OCI-LY7 (cell line): ENCODE measurements at regions not wholly inside any gene's neighbourhood (a gene's known extent, or its start where the extent isn't known, plus 50 kb on each side); places are given as distances from the start of the nearest gene placed in this dataset.

Experiments
- BruUV-seq: library from RNA; stranded (reverse); fragments of 400-500 nt; replicated peaks from 2 replicates; lab custom pipeline; 2021; lab: Mats Ljungman, UMichigan
- CTCF ChIA-PET: fragments of 300-600 bp; sonication (Branson Sonifier 250); formaldehyde crosslinking; loops from one replicate; lab custom pipeline; 2022; ENCODE audit warnings: antibody characterized with exemption; ENCODE audit not compliant: unreplicated experiment; lab: Charles Lee
- POLR2A ChIA-PET: fragments of 300-600 bp; sonication (Branson Sonifier 250); formaldehyde crosslinking; loops from one replicate; lab custom pipeline; 2022; ENCODE audit warnings: antibody characterized with exemption; lab: Charles Lee
- DNase-seq: peaks from one replicate; pipeline ENCODE4 v3.0.0-alpha.2; 2015; ENCODE audit warnings: low spot score
- H2AFZ ChIP-seq: fragments of 200-600 bp; sonication (generic), shearing (Covaris generic); 2 replicates; pipeline ENCODE4 v1.6.1; 2014; ENCODE audit warnings: mild to moderate bottlenecking, antibody characterized with exemption, low read length, moderate library complexity
- H3K27ac ChIP-seq: fragments of 200-600 bp; sonication (generic); 2 replicates; pipeline ENCODE4 v1.5.1; 2014; ENCODE audit warnings: mixed run types, low read depth, mild to moderate bottlenecking, moderate library complexity, low read length, inconsistent platforms; ENCODE audit not compliant: poor library complexity, severe bottlenecking
- H3K36me3 ChIP-seq: fragments of 200-600 bp; sonication (generic); 2 replicates; pipeline ENCODE4 v1.6.1; 2014; ENCODE audit warnings: mild to moderate bottlenecking, antibody characterized with exemption, low read length, moderate library complexity, mixed read lengths; ENCODE audit not compliant: insufficient read depth
- H3K4me1 ChIP-seq: fragments of 200-600 bp; sonication (generic); 2 replicates; pipeline ENCODE4 v1.5.1; 2014; ENCODE audit warnings: mild to moderate bottlenecking, low read length; ENCODE audit not compliant: insufficient read depth, poor library complexity, severe bottlenecking
- H3K4me2 ChIP-seq: fragments of 200-600 bp; sonication (generic); 2 replicates; pipeline ENCODE4 v1.6.1; 2014; ENCODE audit warnings: mild to moderate bottlenecking, low read length
- H3K4me3 ChIP-seq: fragments of 200-600 bp; sonication (generic); 2 replicates; pipeline ENCODE4 v1.5.1; 2014; ENCODE audit warnings: mild to moderate bottlenecking, low read depth, low read length; ENCODE audit not compliant: poor library complexity, severe bottlenecking
- H3K79me2 ChIP-seq: fragments of 200-600 bp; sonication (generic); 2 replicates; pipeline ENCODE4 v1.6.1; 2016; ENCODE audit warnings: low read depth, mild to moderate bottlenecking, low read length, moderate library complexity, mixed read lengths; ENCODE audit not compliant: insufficient read depth
- H3K9me2 ChIP-seq: fragments of 200-600 bp; sonication (generic); 2 replicates; pipeline ENCODE4 v1.6.1; 2016; ENCODE audit warnings: mild to moderate bottlenecking, low read length, mixed read lengths; ENCODE audit not compliant: insufficient read depth
- H3K9me3 ChIP-seq: fragments of 200-600 bp; sonication (generic); 2 replicates; pipeline ENCODE4 v1.6.1; 2014; ENCODE audit warnings: mild to moderate bottlenecking, mixed run types, low read length, mixed read lengths
- H4K20me1 ChIP-seq: fragments of 200-600 bp; sonication (generic); 2 replicates; pipeline ENCODE4 v1.6.1; 2014; ENCODE audit warnings: mild to moderate bottlenecking, antibody characterized with exemption, low read length, moderate library complexity, mixed read lengths; ENCODE audit not compliant: insufficient read depth
- EZH2phosphoT487 ChIP-seq: fragments of 200-600 bp; sonication (generic); IDR thresholded peaks from 2 replicates; pipeline ENCODE4 v1.6.1; 2018; ENCODE audit warnings: low read depth, borderline replicate concordance, mild to moderate bottlenecking, mixed run types, antibody characterized with exemption, low read length, moderate library complexity, mixed read lengths
- intact Hi-C: fragments of 100-400 bp; cut with micrococcal nuclease; formaldehyde crosslinking; loops from one replicate; pipeline ENCODE4 v1.10.0; 2022; ENCODE audit not compliant: unreplicated experiment
- TF ChIP-seq, protein P1 (sequence below): fragments of 200-600 bp; sonication (generic); conservative IDR thresholded peaks from 2 replicates; pipeline ENCODE4 v1.5.1; 2014; ENCODE audit warnings: mild to moderate bottlenecking, antibody characterized with exemption, low read length, moderate library complexity, mixed read lengths

DNA sequence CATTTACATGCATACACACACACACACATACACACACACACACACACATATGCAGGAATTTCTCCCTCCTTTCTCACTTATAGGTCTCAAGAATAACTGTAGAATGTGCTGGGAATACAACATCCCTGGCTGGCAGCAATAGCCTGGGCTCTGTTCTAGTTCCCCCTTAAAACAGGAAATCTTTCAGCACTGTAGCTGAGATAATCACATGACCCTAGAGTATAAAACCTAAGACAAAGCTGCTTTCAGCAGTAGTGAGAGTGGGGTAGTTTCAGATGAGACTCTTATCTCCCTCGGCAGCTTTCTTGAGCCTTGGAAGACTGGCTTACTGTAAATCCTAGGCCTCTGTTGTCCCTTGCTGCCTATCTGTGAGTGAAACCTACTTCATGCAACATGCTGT is 137.4 kb upstream of the AKR1E2 start:
- no peaks in the 10 kb centered on the region for H3K36me3 ChIP-seq
- no peak overlapping the region for H3K4me3 ChIP-seq
- no peaks in the 10 kb centered on the region for H3K9me3 ChIP-seq
- no peaks in the 10 kb centered on the region for H3K9me2 ChIP-seq
- intact Hi-C loops = no loop called here
- no TSS peak for BruUV-seq
- H3K27ac ChIP-seq = no peak overlapping the region
- no peak for DNase-seq
- no peak overlapping the region for H2AFZ ChIP-seq
- no peaks in the 10 kb centered on the region for H4K20me1 ChIP-seq
- ChIA-PET POLR2A (no interaction called here), CTCF (no interaction called here)
- no peak for TF ChIP-seq EZH2phosphoT487
- TF ChIP-seq, protein P1, sequence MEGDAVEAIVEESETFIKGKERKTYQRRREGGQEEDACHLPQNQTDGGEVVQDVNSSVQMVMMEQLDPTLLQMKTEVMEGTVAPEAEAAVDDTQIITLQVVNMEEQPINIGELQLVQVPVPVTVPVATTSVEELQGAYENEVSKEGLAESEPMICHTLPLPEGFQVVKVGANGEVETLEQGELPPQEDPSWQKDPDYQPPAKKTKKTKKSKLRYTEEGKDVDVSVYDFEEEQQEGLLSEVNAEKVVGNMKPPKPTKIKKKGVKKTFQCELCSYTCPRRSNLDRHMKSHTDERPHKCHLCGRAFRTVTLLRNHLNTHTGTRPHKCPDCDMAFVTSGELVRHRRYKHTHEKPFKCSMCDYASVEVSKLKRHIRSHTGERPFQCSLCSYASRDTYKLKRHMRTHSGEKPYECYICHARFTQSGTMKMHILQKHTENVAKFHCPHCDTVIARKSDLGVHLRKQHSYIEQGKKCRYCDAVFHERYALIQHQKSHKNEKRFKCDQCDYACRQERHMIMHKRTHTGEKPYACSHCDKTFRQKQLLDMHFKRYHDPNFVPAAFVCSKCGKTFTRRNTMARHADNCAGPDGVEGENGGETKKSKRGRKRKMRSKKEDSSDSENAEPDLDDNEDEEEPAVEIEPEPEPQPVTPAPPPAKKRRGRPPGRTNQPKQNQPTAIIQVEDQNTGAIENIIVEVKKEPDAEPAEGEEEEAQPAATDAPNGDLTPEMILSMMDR = no peak
- no peaks in the 10 kb centered on the region for H3K4me1 ChIP-seq
- no peaks in the 10 kb centered on the region for H3K79me2 ChIP-seq
- no peak overlapping the region for H3K4me2 ChIP-seq

DNA sequence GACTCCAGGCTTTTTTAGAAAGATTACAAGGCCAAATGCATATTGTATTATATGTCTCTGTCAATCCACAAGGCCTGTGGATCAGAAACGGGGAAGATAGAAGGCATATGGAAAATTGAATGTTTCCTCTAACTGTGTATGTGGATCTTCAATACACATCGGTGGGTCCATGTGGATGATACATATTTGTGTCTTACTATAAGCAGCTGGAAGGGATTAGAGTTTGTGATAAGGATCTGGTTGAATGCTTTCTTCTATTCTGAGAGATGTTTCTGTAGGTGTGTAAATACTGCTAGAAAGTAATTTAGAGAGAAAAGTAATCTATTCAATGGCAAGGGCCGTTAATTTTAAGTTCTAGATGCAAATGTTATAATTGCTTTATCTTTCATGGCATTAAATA is 137.8 kb upstream of the AKR1E2 start:
- Histone ChIP-seq H3K4me3 (no peak overlapping the region), H3K79me2 (no peaks in the 10 kb centered on the region), H3K4me2 (no peak overlapping the region), H3K4me1 (no peaks in the 10 kb centered on the region), H3K9me2 (no peaks in the 10 kb centered on the region), H2AFZ (no peak overlapping the region), H3K27ac (no peak overlapping the region), H3K36me3 (no peaks in the 10 kb centered on the region), H3K9me3 (no peaks in the 10 kb centered on the region), H4K20me1 (no peaks in the 10 kb centered on the region)
- ChIA-PET POLR2A (no interaction called here), CTCF (no interaction called here)
- intact Hi-C loops = no loop called here
- BruUV-seq = no TSS peak
- DNase-seq = no peak
- TF ChIP-seq, protein P1 = no peak
- TF ChIP-seq EZH2phosphoT487 = no peak

DNA sequence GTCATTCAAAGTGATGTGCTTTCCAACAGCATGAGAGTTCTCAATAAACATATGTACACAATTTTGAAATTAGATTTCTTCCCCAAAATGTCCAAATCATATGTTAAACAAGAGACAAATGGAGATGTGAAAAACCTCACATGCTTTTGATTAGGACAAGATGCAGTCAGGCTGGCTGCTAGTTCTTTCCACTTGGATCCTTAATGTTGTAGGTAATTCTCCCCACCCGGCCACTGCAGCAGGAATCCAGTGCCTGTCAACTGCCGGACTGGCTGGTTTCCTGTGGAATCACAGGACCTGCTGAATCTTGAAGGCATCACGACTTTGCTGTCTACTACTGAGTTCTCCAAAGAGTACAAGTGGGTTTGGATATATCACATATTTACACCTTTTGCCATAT is 138.6 kb upstream of the AKR1E2 start:
- intact Hi-C loops = no loop called here
- TF ChIP-seq, protein P1 = no peak
- no peak for TF ChIP-seq EZH2phosphoT487
- Histone ChIP-seq H3K79me2 (no peaks in the 10 kb centered on the region), H3K36me3 (no peaks in the 10 kb centered on the region), H3K4me2 (no peak overlapping the region), H3K9me2 (no peaks in the 10 kb centered on the region), H3K27ac (no peak overlapping the region), H3K4me3 (no peak overlapping the region), H3K9me3 (no peaks in the 10 kb centered on the region), H2AFZ (no peak overlapping the region), H3K4me1 (no peaks in the 10 kb centered on the region), H4K20me1 (no peaks in the 10 kb centered on the region)
- DNase-seq = no peak
- no TSS peak for BruUV-seq
- CTCF ChIA-PET = no interaction called here
- POLR2A ChIA-PET = no interaction called here
